Ascending aorta (tissue), 2 donors: ENCODE measurements at regions not wholly inside any gene's neighbourhood (a gene's known extent, or its start where the extent isn't known, plus 50 kb on each side); places are given as distances from the start of the nearest gene placed in this dataset.

ENCODE experiments used
- DNase-seq, 2 donors: peaks; one replicate each; pipeline ENCODE4 v3.0.0-alpha.2; 2019; ENCODE audit warnings: low spot score in 2 of 2
- H3K27ac ChIP-seq, 2 donors: fragments of 200-600 bp; sonication (generic); one replicate each; pipeline ENCODE4 v1.5.1; 2016 to 2017; ENCODE audit warnings: mild to moderate bottlenecking in 1 of 2
- H3K27me3 ChIP-seq: fragments of 200-600 bp; sonication (generic); one replicate; pipeline ENCODE4 v1.5.1; 2017
- H3K36me3 ChIP-seq, 2 donors: fragments of 200-600 bp; sonication (generic); one replicate each; pipeline ENCODE4 v1.5.1; 2016
- H3K4me1 ChIP-seq, 2 donors: fragments of 200-600 bp; sonication (generic); one replicate each; pipeline ENCODE4 v1.5.1; 2016 to 2017; ENCODE audit warnings: mild to moderate bottlenecking in 1 of 2
- H3K4me3 ChIP-seq, 2 donors: fragments of 200-600 bp; sonication (generic); one replicate each; pipeline ENCODE4 v1.5.1; 2016 to 2017; ENCODE audit warnings: mild to moderate bottlenecking in 1 of 2
- H3K9me3 ChIP-seq, 2 donors: fragments of 200-600 bp; sonication (generic); one replicate each; pipeline ENCODE4 v1.5.1; 2016
- CTCF ChIP-seq, 3 experiments: fragments of 200-600 bp in 2 of 3; fragments of 450-650 bp in 1 of 3; sonication (generic) in 2 of 3; IDR thresholded peaks; one replicate each; pipeline ENCODE4 v1.5.1; 2016 to 2019; ENCODE audit warnings: antibody characterized with exemption in 3 of 3, mild to moderate bottlenecking in 1 of 3, moderate library complexity in 1 of 3
- intact Hi-C: fragments of 100-400 bp; cut with DNase I; formaldehyde crosslinking; loops from one replicate; pipeline ENCODE4 v1.15.1; 2023

DNA sequence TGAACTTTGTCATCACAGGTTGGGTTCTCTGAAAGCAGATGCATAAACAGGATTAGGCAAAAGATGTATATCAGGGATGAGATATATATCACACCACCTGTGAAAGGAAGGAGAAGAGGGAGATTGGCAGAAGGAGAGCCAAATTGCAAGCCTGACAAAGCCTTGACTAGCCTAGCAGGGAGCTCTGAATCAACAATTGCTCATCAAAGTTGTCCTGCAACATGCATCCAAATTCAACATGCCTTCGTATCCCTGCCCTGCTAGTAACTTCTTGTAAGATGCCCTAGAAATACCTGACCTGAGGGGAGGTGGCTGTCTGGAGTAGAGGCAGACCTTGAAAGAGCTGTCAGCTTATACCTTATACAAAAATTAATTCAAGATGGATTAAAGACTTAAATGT is 207.1 kb upstream of the HTR1E start:
- Histone ChIP-seq H3K9me3 (no peaks in the 10 kb centered on the region), H3K27me3 (no peaks in the 10 kb centered on the region), H3K27ac (no peak overlapping the region), H3K4me1 (no peaks in the 10 kb centered on the region), H3K36me3 (no peaks in the 10 kb centered on the region), H3K4me3 (no peak overlapping the region)
- DNase-seq = no peak
- TF ChIP-seq CTCF (IDR thresholded peaks at IDR 0.05) = no peak
- intact Hi-C loops = no loop called here

GRCh38 chr6:86728976-86729375 is 208.4 kb upstream of the HTR1E start:
- no peak for DNase-seq
- Histone ChIP-seq H3K27ac (no peak overlapping the region), H3K4me3 (no peak overlapping the region), H3K9me3 (no peaks in the 10 kb centered on the region), H3K27me3 (no peaks in the 10 kb centered on the region), H3K36me3 (no peaks in the 10 kb centered on the region), H3K4me1 (no peaks in the 10 kb centered on the region)
- TF ChIP-seq CTCF (IDR thresholded peaks at IDR 0.05) = no peak
- intact Hi-C loops = no loop called here

GRCh38 chr6:86724695-86725094 is 212.6 kb upstream of the HTR1E start:
- intact Hi-C loops = no loop called here
- DNase-seq = no peak
- Histone ChIP-seq H3K27ac (no peak overlapping the region), H3K27me3 (no peaks in the 10 kb centered on the region), H3K36me3 (no peaks in the 10 kb centered on the region), H3K9me3 (no peaks in the 10 kb centered on the region), H3K4me1 (no peaks in the 10 kb centered on the region), H3K4me3 (no peak overlapping the region)
- TF ChIP-seq CTCF (IDR thresholded peaks at IDR 0.05) = no peak

DNA sequence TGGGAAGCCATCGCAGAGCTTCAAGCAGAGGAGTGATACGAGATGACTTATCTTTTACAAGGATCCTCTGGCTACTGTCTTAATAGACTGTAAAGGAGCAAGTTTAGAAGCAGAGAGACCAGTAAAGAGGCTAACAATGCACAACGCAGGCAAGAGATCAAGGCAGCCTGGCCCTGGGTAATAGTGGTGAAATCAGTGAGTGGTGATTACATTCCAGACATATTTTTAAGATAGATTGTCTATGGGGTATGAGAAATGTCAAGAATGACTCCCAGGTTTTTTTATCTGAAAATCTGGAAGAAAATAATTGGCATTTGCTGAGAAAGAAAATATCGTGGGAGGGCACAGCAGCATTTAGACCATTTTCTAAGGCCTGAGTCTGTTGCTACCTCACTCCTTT is 213.6 kb upstream of the HTR1E start:
- H3K4me1 ChIP-seq = no peaks in the 10 kb centered on the region
- no peaks in the 10 kb centered on the region for H3K9me3 ChIP-seq
- DNase-seq = no peak
- H3K27ac ChIP-seq = no peak overlapping the region
- no peak for TF ChIP-seq CTCF (IDR thresholded peaks at IDR 0.05)
- H3K4me3 ChIP-seq = no peak overlapping the region
- no peaks in the 10 kb centered on the region for H3K27me3 ChIP-seq
- intact Hi-C loops = no loop called here
- H3K36me3 ChIP-seq = no peaks in the 10 kb centered on the region

- no peak for DNase-seq
- H3K4me3 ChIP-seq = no peak overlapping the region
- TF ChIP-seq CTCF (IDR thresholded peaks at IDR 0.05) = no peak
- H3K9me3 ChIP-seq = no peaks in the 10 kb centered on the region
- intact Hi-C loops = no loop called here
- no peaks in the 10 kb centered on the region for H3K4me1 ChIP-seq
- H3K27ac ChIP-seq = no peak overlapping the region
- no peaks in the 10 kb centered on the region for H3K27me3 ChIP-seq
- H3K36me3 ChIP-seq = no peaks in the 10 kb centered on the region
Observed at GRCh38 chr6:86723151-86723550, 214.2 kb upstream of the HTR1E start.

DNA sequence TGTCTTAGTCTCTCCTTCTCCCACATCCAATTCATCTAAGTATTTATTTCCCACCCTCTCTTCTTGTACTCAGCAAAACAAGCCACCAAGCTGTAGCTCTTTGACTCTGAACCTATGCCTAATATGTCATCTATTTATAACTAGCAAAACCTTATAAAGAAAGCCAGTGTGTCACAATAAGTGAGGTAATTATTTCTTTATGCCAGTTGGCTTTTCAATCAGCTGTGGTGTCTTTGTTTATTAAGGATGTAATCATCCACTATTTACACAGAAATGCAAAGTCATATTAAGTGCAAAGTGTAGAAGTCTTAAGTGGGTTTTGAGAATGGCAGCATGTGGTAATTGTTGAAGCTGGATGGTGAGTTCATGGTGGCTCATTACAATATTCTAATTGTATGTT is 215.2 kb upstream of the HTR1E start:
- no peak overlapping the region for H3K27ac ChIP-seq
- DNase-seq = no peak
- no peaks in the 10 kb centered on the region for H3K9me3 ChIP-seq
- intact Hi-C loops = no loop called here
- no peaks in the 10 kb centered on the region for H3K36me3 ChIP-seq
- no peaks in the 10 kb centered on the region for H3K4me1 ChIP-seq
- H3K27me3 ChIP-seq = no peaks in the 10 kb centered on the region
- TF ChIP-seq CTCF (IDR thresholded peaks at IDR 0.05) = no peak
- no peak overlapping the region for H3K4me3 ChIP-seq
